ENCODE measurements at regions not wholly inside any gene's neighbourhood (a gene's known extent, or its start where the extent isn't known, plus 50 kb on each side); places are given as distances from the start of the nearest gene placed in this dataset.

DNA sequence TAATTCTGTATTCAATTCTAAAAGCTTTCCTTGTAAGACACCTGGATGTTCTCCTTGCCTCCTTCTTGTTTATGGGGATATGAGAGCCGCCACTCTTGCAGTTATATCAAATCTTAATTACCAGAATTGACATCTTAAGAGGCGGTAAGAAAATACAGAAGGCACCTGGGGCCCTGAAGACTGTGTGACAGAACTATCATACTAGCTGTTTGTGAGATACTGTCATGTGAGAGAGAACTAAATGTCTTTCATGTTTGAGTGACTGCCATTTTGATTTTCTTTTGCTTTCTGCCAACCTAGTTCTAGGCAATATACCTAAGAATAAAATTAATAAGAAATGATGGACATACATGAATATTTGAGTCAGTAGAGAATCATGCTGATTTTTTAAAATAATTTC, 340.2 kb upstream of the SMIM31 start:
- H3K27me3 Mint-ChIP-seq (ENCODE audit: low read depth): no peaks in the 10 kb centered on the region
- peaks cover 3% of the 10 kb centered on the region for H3K9me3 Mint-ChIP-seq
- no peak overlapping the region for H3K27ac Mint-ChIP-seq
- no peak overlapping the region for H3K4me3 Mint-ChIP-seq
- TF ChIP-seq, protein P1, sequence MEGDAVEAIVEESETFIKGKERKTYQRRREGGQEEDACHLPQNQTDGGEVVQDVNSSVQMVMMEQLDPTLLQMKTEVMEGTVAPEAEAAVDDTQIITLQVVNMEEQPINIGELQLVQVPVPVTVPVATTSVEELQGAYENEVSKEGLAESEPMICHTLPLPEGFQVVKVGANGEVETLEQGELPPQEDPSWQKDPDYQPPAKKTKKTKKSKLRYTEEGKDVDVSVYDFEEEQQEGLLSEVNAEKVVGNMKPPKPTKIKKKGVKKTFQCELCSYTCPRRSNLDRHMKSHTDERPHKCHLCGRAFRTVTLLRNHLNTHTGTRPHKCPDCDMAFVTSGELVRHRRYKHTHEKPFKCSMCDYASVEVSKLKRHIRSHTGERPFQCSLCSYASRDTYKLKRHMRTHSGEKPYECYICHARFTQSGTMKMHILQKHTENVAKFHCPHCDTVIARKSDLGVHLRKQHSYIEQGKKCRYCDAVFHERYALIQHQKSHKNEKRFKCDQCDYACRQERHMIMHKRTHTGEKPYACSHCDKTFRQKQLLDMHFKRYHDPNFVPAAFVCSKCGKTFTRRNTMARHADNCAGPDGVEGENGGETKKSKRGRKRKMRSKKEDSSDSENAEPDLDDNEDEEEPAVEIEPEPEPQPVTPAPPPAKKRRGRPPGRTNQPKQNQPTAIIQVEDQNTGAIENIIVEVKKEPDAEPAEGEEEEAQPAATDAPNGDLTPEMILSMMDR (IDR thresholded peaks at IDR 0.05; ENCODE audit: unreplicated experiment in 3 of 3): no peak
- no peaks in the 10 kb centered on the region for H3K36me3 Mint-ChIP-seq (ENCODE audit: low read depth)
- no peaks in the 10 kb centered on the region for H3K4me1 Mint-ChIP-seq

DNA sequence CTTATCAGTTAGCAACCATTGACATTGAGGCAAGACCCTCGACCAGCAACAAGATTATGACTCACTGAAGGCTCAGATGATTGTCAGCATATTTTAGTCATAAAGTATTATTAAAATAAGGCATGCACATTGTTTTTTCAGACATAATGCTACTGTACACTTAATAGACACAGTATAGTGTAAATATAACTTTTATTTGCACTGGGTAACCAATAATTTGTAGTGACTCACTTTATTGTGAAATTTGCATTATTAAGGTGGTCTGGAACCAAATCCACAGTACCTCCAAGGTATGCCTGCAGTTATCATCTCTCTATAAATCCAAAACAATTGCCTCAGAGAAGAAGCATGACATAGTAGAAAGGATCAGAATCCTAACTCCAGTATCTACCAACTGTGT, 330.1 kb upstream of the SMIM31 start:
- Mint-ChIP-seq H3K9me3 (peaks cover 6% of the 10 kb centered on the region), H3K4me1 (no peaks in the 10 kb centered on the region), H3K27ac (no peak overlapping the region), H3K27me3 (ENCODE audit: low read depth) (no peaks in the 10 kb centered on the region), H3K36me3 (ENCODE audit: low read depth) (no peaks in the 10 kb centered on the region), H3K4me3 (no peak overlapping the region)
- TF ChIP-seq, protein P1 (IDR thresholded peaks at IDR 0.05; ENCODE audit: unreplicated experiment in 3 of 3): no peak

DNA sequence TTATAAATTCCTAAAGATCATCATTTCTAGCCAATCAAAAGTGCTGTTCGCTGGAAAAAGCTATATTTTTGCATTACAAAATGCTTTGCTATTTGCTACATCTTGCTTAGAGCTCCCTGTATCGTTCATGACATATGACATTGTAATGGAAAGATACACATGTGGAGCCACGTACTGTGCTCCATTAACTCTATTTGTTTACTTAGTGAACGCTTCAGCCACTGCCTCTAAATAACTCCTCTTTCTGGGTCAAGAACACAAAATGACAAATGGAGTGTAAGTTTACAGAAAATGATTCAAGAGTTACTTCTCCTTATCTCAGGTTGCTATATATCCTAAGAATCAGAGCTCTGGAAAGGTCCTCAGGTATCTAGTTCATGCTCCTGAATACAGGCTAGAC, 329.1 kb upstream of the SMIM31 start:
- Mint-ChIP-seq H3K27ac (no peak overlapping the region), H3K4me3 (no peak overlapping the region), H3K4me1 (no peaks in the 10 kb centered on the region), H3K27me3 (ENCODE audit: low read depth) (no peaks in the 10 kb centered on the region), H3K36me3 (ENCODE audit: low read depth) (no peaks in the 10 kb centered on the region), H3K9me3 (peaks cover 3% of the 10 kb centered on the region)
- TF ChIP-seq, protein P1 (IDR thresholded peaks at IDR 0.05; ENCODE audit: unreplicated experiment in 3 of 3): no peak

DNA sequence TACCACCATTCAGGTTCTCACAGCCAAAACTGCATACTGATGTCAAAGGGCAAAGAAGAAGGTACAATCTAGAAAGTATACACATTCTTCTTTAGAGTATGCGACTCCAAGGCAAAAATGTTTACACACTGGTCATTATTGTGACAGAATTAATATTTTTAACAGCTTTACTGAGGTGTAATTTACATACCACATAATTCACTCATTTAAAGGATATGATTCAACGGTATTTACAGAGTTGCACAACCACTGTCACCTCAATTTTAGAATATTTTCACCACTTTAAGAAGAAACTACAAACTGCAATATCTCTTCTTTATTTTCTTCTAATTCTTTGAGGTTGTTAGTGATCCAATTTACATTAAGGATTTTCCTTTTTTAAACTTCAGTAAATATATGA, 325.4 kb upstream of the SMIM31 start:
- Mint-ChIP-seq H3K36me3 (ENCODE audit: low read depth) (no peaks in the 10 kb centered on the region), H3K4me1 (no peaks in the 10 kb centered on the region), H3K27me3 (ENCODE audit: low read depth) (no peaks in the 10 kb centered on the region), H3K4me3 (no peak overlapping the region), H3K9me3 (no peaks in the 10 kb centered on the region), H3K27ac (no peak overlapping the region)
- TF ChIP-seq, protein P1 (IDR thresholded peaks at IDR 0.05; ENCODE audit: unreplicated experiment in 3 of 3): no peak

DNA sequence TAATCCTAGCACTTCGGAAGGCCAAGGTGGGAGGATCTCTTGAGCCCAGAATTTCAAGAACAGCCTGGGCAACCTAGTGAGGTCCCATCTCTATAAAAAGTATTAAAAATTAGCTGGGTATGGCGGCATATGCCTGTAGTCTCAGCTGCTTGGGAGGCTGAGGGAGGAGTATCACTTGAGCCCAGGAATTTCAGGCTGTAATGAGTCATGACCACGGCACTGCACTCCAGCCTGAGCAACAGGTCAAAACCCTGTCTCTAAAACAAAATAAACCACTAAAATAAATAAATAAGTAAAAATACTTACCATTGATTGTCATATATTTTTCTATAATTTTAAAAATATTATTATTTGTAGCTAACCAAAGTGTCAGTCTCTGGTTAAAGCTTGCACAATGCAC, 315.6 kb upstream of the SMIM31 start:
- TF ChIP-seq, protein P1 (IDR thresholded peaks at IDR 0.05; ENCODE audit: unreplicated experiment in 3 of 3): no peak
- no peaks in the 10 kb centered on the region for H3K27me3 Mint-ChIP-seq (ENCODE audit: low read depth)
- H3K27ac Mint-ChIP-seq: no peak overlapping the region
- H3K4me3 Mint-ChIP-seq: no peak overlapping the region
- no peaks in the 10 kb centered on the region for H3K36me3 Mint-ChIP-seq (ENCODE audit: low read depth)
- no peaks in the 10 kb centered on the region for H3K9me3 Mint-ChIP-seq
- peaks cover 6% of the 10 kb centered on the region for H3K4me1 Mint-ChIP-seq

DNA sequence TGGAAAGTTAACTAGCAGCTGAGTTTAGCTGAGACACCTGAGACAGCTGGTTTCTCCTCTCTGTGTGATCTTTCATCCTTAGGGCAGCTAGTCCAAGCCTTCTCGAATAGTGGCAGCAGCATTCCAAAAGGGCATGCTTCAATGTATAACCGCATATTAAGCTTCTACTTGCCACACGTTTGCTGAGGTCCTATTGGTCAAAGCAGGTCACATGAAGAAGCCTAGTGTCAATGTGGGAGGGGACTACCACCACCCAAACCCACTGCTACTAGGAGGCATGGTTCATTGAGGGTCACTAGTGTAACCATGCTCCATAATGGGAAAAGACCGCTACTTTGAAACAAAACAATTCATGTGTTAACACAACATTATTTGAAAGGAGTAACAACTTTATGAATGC, 314.9 kb upstream of the SMIM31 start:
- no peaks in the 10 kb centered on the region for H3K9me3 Mint-ChIP-seq
- H3K27ac Mint-ChIP-seq: no peak overlapping the region
- H3K27me3 Mint-ChIP-seq (ENCODE audit: low read depth): no peaks in the 10 kb centered on the region
- no peaks in the 10 kb centered on the region for H3K36me3 Mint-ChIP-seq (ENCODE audit: low read depth)
- no peak overlapping the region for H3K4me3 Mint-ChIP-seq
- H3K4me1 Mint-ChIP-seq: peaks cover 6% of the 10 kb centered on the region
- TF ChIP-seq, protein P1 (IDR thresholded peaks at IDR 0.05; ENCODE audit: unreplicated experiment in 3 of 3): no peak

Data from nephron (organoid).